Endodermal cell (in vitro differentiated cells): ENCODE measurements at regions not wholly inside any gene's neighbourhood (a gene's known extent, or its start where the extent isn't known, plus 50 kb on each side); places are given as distances from the start of the nearest gene placed in this dataset.

Experiments
- DNase-seq: peaks from one replicate; pipeline ENCODE4 v3.0.0-alpha.2; 2017
- H3K27ac ChIP-seq: 2 replicates; pipeline ENCODE4 v1.5.1; 2013; ENCODE audit warnings: mild to moderate bottlenecking, low read depth, low read length, moderate library complexity
- H3K27me3 ChIP-seq: 2 replicates; pipeline ENCODE4 v1.6.1; 2013; ENCODE audit warnings: mild to moderate bottlenecking, low read length, moderate library complexity; ENCODE audit not compliant: insufficient read depth, control insufficient read depth, poor library complexity, severe bottlenecking
- H3K36me3 ChIP-seq: 2 replicates; pipeline ENCODE4 v1.7.0; 2013; ENCODE audit warnings: mild to moderate bottlenecking, low read length, moderate library complexity; ENCODE audit not compliant: control insufficient read depth, insufficient read depth
- H3K4me1 ChIP-seq: one replicate; pipeline ENCODE4 v1.7.0; 2013; ENCODE audit warnings: low read length; ENCODE audit not compliant: control insufficient read depth, insufficient read depth
- H3K4me3 ChIP-seq: 2 replicates; pipeline ENCODE4 v1.5.1; 2013; ENCODE audit warnings: mild to moderate bottlenecking, low read length, moderate library complexity
- H3K9ac ChIP-seq: 2 replicates; pipeline ENCODE4 v1.6.1; 2013; ENCODE audit warnings: mild to moderate bottlenecking, low read length, moderate library complexity; ENCODE audit not compliant: poor library complexity, severe bottlenecking; ENCODE audit errors: extremely low read depth
- H3K9me3 ChIP-seq: 2 replicates; pipeline ENCODE4 v1.6.1; 2013; ENCODE audit warnings: mild to moderate bottlenecking, low read length, moderate library complexity; ENCODE audit not compliant: control insufficient read depth
- H3K27ac Mint-ChIP-seq: 2 replicates; pipeline ENCODE4 v1.8.0; 2020; ENCODE audit warnings: mixed read lengths
- H3K27me3 Mint-ChIP-seq: 2 replicates; pipeline ENCODE4 v1.8.0; 2021; ENCODE audit warnings: mild to moderate bottlenecking, mixed read lengths; ENCODE audit not compliant: insufficient read depth
- H3K36me3 Mint-ChIP-seq: 2 replicates; pipeline ENCODE4 v1.8.0; 2020; ENCODE audit warnings: low read depth, mixed read lengths
- H3K4me1 Mint-ChIP-seq: 2 replicates; pipeline ENCODE4 v1.8.0; 2020; ENCODE audit warnings: mixed read lengths
- H3K4me3 Mint-ChIP-seq: 2 replicates; pipeline ENCODE4 v1.8.0; 2020; ENCODE audit warnings: mild to moderate bottlenecking, moderate library complexity, mixed read lengths
- H3K9me3 Mint-ChIP-seq: 2 replicates; pipeline ENCODE4 v1.8.0; 2020; ENCODE audit warnings: mild to moderate bottlenecking, mixed read lengths
- WGBS, 2 experiments: methylation state at CpG; one replicate each; pipeline versions ENCODE4 v1.1.5 to v1.1.7; 2013; ENCODE audit warnings: missing lambda C conversion rate in 2 of 2, mixed read lengths in 1 of 2; ENCODE audit not compliant: insufficient coverage in 1 of 2, insufficient read length in 1 of 2; 5-methylcytosine and 5-hydroxymethylcytosine counted together
- TF ChIP-seq, protein P1 (sequence below): fragments of 200-600 bp; sonication (generic); conservative IDR thresholded peaks from 2 replicates; pipeline ENCODE4 v1.5.0; 2021; ENCODE audit warnings: antibody characterized with exemption, mild to moderate bottlenecking

DNA sequence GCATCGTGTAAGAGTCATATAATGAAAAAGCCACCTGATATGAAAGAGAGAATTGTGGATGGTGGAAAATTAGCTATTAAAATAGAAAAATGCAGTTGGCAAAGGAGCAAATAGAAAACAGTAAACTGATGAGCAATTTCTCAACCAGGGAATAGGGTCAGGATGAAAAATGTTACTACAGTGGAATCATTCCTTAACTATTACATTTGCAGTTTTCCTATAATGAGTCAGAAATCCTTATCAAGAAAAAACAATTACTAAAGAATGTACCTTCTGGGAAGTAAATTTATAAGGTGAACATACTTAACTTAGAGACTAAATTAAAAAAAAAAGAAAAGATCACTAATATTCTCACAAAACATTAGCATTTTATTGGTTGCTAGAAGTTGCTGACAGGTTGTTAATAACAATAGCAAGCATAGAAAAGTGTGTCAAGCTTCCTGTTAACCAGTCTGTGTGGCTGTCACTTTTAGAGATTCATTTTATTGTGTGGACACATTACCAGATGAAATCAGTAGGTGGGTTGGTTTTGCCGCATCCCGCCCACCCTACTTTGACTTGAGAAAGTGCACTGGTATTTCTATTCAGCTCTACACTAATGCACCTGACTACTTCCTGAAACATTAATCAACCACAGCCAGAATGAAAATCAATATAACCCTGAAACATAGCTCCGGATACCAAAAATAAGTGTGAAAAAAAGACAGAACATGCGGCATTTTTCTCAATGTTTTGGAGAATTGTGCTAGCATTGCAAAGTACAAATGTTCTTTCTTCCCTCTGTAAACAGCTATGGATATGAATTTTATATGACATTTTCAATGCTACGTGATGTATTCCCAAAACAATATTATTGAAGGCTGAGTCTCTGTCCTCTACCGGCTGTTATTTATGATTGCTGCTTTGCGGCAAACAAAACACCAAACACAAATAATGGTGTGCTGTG, 576.7 kb downstream of the SLC16A7 start:
- Mint-ChIP-seq H3K27me3 (no peaks in the 10 kb centered on the region), H3K27ac (no peak overlapping the region), H3K36me3 (no peaks in the 10 kb centered on the region), H3K9me3 (no peaks in the 10 kb centered on the region), H3K4me3 (no peak overlapping the region), H3K4me1 (no peaks in the 10 kb centered on the region)
- H3K4me1 ChIP-seq = no peaks in the 10 kb centered on the region
- WGBS, 2 experiments = 73 to 90% methylated on average over 2 to 6 of the region's 8 CpGs
- no peak overlapping the region for H3K9ac ChIP-seq
- H3K9me3 ChIP-seq = no peaks in the 10 kb centered on the region
- no peaks in the 10 kb centered on the region for H3K36me3 ChIP-seq
- TF ChIP-seq, protein P1, sequence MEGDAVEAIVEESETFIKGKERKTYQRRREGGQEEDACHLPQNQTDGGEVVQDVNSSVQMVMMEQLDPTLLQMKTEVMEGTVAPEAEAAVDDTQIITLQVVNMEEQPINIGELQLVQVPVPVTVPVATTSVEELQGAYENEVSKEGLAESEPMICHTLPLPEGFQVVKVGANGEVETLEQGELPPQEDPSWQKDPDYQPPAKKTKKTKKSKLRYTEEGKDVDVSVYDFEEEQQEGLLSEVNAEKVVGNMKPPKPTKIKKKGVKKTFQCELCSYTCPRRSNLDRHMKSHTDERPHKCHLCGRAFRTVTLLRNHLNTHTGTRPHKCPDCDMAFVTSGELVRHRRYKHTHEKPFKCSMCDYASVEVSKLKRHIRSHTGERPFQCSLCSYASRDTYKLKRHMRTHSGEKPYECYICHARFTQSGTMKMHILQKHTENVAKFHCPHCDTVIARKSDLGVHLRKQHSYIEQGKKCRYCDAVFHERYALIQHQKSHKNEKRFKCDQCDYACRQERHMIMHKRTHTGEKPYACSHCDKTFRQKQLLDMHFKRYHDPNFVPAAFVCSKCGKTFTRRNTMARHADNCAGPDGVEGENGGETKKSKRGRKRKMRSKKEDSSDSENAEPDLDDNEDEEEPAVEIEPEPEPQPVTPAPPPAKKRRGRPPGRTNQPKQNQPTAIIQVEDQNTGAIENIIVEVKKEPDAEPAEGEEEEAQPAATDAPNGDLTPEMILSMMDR = no peak
- H3K27me3 ChIP-seq = no peaks in the 10 kb centered on the region
- no peak overlapping the region for H3K4me3 ChIP-seq
- DNase-seq = no peak
- no peak overlapping the region for H3K27ac ChIP-seq

DNA sequence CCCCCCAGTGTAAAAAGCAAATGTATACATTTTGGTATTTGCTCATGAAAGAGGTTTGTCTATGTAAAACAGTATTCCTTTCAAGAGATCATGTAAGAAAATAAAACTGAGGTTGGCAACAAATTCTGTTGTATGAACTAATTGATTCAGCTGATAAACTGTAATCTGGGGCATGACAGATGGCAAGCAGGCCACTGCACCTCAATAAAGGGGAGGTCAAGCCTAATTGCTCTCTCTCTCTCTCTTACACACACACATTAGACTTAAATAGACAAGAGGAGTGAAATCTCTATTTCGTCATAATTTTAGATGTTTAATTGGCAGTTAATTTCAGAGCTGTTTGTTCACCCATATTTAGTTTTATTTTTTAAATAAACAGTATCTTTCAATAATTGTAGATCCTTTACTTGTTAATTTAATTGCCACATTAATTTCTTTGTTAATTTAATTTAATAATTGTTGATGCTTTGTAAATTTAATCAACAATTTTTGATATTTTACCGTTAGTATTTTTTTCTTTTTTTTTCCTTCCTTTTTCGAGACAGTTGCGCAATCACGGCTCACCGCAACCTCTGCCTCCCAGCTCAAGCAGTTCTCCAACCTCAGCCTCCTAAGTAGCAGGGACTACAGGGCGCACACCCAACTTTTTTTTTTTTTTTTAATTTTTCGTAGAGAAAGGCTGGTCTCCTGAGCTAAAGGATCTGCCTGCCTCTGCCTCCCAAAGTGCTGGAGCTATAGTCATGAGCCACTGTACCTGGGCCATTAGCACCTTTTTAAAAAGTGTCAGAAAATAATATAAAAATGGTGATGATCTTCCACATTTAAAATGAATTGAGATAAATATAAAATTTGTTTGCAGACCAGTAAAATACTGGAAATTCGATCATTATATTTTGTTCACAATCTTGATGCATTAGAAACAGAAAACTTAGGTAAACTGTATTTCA, 577.7 kb downstream of the SLC16A7 start:
- Histone ChIP-seq H3K27ac (no peak overlapping the region), H3K27me3 (no peaks in the 10 kb centered on the region), H3K9ac (no peak overlapping the region), H3K36me3 (no peaks in the 10 kb centered on the region), H3K9me3 (no peaks in the 10 kb centered on the region), H3K4me3 (no peak overlapping the region), H3K4me1 (no peaks in the 10 kb centered on the region)
- H3K27ac Mint-ChIP-seq = no peak overlapping the region
- TF ChIP-seq, protein P1 = no peak
- no peaks in the 10 kb centered on the region for H3K9me3 Mint-ChIP-seq
- DNase-seq = no peak
- H3K36me3 Mint-ChIP-seq = no peaks in the 10 kb centered on the region
- no peaks in the 10 kb centered on the region for H3K27me3 Mint-ChIP-seq
- no peak overlapping the region for H3K4me3 Mint-ChIP-seq
- no peaks in the 10 kb centered on the region for H3K4me1 Mint-ChIP-seq
- 93 to 94% methylated on average over 3 to 8 of the region's 9 CpGs for WGBS, 2 experiments

DNA sequence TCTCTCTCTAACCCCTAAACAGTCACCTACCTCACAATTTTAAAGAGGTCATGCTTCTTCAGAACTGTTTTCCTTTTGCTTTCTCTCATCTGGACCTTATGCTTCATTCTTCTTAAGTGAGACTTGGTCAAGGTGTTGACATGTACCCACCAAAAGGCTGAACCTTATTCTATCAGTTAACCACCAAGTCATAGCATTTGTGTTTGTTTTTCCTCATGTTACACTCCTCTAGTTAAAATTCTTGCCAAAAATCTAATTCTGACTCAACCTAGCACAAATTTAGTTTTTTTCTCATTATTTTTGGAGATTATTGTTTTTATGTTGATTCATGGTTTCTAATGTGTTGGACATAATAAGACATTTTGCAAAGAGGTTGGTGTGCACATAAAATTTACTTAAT, 578.6 kb downstream of the SLC16A7 start:
- no peaks in the 10 kb centered on the region for H3K4me1 ChIP-seq
- H3K27me3 Mint-ChIP-seq = no peaks in the 10 kb centered on the region
- H3K9me3 Mint-ChIP-seq = no peaks in the 10 kb centered on the region
- H3K4me3 ChIP-seq = no peak overlapping the region
- no peaks in the 10 kb centered on the region for H3K4me1 Mint-ChIP-seq
- no peaks in the 10 kb centered on the region for H3K27me3 ChIP-seq
- H3K27ac Mint-ChIP-seq = no peak overlapping the region
- no peak overlapping the region for H3K4me3 Mint-ChIP-seq
- H3K9me3 ChIP-seq = no peaks in the 10 kb centered on the region
- H3K36me3 ChIP-seq = no peaks in the 10 kb centered on the region
- no peak overlapping the region for H3K27ac ChIP-seq
- no peak for DNase-seq
- no peak overlapping the region for H3K9ac ChIP-seq
- TF ChIP-seq, protein P1 = no peak
- H3K36me3 Mint-ChIP-seq = no peaks in the 10 kb centered on the region
